GM21737 (cell line): ENCODE measurements at regions not wholly inside any gene's neighbourhood (a gene's known extent, or its start where the extent isn't known, plus 50 kb on each side); places are given as distances from the start of the nearest gene placed in this dataset.
"Not testable (repeated sequence)": the region's sequence is repeated elsewhere in the genome, so short reads cannot be mapped to it uniquely, and the experiment has no call there.

ENCODE experiments used
- ATAC-seq: cut with Tn5 transposase; IDR thresholded peaks from one replicate; pipeline ENCODE4 v1.9.1; 2021; ENCODE audit warnings: mild to moderate bottlenecking, moderate library complexity; ENCODE audit not compliant: unreplicated experiment

DNA sequence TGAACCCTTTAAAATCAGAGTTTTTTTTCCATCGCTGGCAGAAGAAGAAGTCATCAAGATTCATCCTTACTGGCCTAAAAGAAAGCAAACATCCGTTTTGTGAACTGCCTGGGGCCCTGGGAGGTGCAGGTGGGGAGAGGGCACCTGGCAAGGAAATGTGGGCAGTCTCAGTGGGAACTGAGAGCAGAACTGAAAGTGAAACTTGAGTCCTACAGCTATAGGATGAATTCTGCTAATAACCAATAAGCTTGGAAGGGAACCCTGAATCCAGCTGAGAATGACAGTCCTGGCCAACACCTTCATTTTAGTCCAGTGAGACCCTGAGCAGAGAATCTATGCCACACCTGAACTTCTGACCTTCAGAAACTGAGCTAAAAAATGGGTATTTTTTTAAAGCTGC is 130.1 kb upstream of the ASCC3 start:
- ATAC-seq, result peak; percentile 98

DNA sequence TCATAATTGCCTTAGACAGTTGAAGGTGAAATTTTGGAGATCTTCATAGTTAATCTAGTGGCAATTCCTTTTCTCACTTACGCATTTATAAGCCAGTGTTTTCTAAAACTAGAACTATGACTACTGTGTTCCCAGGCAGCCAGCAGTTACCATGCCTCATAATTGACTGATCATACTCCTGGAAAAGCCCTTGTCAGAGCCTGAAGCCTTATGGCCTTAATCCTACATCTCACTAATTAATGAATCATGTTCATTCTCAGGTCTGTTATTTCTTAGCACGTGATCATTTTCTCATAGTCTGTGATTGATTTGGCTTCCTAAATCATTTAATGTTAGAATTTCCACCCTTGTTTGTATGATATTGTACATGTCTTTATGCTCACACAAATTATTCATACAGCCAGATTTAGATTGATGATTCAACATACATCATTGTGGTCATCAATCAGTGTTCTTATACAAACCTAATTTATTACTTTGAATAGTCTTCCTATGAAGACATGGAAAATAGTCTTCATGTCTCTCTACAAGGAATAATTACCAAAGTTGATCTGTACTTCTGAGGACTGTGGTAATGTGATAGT is 132.6 kb upstream of the ASCC3 start:
- ATAC-seq, result no peak

DNA sequence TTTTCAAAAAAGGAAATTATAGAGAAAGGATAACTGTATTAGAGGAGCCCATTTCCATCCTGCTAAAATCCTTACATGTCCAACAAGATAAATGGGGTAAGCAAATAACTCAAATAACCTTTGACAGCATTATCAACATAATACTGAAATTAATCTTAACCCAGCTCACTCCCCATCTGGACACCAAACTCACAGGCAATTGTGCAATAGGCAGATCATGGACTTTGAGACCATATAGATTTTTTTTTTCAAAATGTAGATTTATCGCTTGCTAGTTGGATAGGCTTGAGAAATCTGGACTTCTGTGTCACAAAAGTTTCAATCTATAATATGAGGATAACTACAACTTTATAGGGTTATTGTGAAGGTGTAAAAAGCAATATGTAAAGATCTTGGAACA is 134.4 kb upstream of the ASCC3 start:
- no peak for ATAC-seq

DNA sequence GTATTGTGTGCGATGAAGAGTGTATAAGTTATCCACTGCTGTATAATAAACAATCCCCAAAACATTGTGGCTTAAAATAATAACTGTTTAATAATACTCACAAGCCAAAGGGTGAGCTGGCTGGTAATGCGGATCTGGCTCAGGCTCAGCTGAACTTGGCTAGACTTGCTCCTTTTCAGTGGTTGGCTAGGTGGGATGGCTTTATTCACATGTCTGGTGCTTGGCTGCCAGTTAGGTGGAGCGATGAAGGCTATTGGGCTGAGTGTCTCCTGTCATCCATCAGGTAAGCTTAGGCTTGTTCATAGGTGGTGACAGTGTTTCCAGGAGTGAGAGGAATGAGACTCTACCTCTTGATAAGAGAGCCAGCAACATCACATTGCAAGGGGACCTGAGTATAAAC is 135.0 kb upstream of the ASCC3 start:
- ATAC-seq, result no peak

DNA sequence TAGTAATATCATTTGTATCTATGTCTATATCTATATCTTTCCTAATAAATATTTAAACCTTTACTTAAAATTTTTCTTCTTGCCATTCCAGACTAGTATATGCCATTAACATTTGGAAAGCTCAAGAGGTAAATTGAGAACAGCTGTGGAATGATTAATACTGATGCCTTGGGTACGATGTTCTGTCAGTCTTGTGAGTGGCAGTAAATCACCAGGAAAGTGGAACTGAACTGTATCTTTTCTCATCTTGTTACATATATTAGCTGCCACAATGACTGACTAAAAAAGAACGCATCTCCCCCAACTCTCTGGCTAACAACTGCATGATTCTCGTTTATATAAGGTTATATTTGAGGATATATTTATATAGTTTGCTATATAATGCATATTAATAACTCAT is 137.0 kb upstream of the ASCC3 start:
- no peak for ATAC-seq

DNA sequence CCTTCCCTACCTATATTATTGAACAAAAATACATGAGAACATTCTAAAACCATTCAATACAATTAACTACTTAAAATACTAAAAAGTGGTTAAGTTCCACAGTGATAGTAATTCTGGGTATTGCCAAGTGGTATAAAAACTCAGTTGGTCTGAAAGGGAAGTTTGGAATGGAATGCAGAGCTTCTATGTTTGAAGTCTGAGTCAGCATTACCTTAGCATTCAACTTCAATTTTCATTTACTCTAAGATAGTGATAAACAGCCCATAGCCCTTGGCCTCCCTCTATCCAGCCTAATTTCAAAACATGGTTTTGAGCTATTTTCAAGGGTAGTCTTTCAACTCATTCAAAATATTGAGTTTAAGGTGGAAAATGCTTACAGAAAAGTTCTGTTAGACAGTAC is 140.4 kb upstream of the ASCC3 start:
- ATAC-seq, result no peak

DNA sequence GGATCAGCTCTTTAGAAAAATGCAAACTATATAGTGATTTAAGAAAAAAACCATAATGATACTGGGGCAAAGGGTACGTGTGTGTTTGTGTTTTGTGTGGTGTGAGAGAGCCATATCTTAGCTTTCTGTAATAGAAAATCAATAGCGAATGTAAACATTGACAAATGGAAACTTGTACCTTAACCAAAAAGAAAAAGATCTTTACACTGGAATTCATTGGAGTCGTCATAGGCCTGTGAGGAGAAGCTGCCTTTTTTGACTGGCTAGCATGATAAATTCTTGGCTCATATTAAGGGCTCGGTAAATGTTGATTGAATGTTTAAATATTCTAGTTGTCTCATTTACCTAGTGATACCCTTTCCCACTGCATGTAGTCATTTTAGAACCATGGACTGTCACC is 161.8 kb upstream of the ASCC3 start:
- ATAC-seq, result no peak

DNA sequence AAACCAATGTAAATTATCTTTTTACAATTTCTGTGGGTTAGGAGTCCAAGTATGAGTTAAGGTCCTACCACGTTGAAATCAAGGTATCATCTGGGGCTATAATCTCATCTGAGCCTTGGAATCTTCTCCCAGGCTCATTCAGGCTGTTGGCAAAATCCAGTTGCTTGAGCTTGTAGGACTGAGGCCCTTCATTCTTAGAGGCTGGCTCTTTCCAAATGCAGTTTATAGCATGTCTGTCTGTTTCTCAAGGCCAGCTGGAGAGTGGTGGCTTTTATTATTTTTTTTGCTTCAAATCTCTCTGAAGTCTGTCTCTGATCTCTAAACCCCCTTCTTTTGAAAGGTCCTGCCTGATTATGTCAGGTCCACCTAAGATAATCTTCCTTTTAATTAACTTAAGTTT is 177.2 kb upstream of the ASCC3 start:
- no peak for ATAC-seq

DNA sequence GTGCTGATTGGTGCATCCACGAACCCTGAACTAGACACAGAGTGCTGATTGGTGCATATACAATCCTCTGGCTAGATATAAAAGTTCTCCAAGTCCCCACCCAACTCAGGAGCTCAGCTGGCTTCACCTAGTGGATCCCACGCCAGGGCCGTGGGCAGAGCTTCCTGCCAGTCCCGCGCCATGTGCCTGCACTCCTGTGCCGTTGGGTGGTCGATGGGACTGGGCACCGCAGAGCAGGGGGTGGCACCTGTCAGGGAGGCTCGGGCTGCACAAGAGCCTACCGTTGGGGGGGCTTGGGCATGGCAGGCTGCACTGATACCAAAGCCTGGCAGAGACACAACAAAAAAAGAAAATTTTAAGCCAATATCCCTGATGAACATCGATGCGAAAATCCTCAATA is 185.4 kb upstream of the ASCC3 start:
- no peak for ATAC-seq

DNA sequence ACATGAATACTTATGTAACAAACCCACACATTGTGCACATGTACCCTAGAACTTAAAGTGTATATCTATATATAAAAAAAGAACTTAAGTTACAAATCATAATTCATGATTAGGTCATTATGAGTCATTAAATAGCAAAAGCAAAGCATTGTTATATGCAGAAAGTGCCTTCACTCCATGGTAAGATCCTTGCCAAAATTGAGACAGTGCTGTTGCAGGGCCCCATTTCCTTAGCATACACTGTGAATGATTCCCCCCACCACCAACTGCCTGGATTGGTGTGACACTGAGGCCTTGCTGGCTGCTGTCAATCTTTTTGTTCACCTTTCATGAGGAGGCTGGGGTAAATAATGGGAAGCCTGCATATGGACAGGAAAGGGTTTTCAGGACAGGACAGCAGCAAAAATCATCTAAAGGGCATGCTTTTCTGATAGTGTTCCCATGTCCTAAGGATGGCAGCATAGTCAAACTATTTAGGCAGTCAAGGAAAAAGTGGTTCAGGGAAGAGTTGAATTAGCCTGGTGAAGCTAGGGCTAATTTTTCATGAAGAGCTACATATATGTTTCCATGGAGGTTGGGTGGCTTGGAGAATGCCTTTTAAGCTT is 188.2 kb upstream of the ASCC3 start:
- ATAC-seq, result no peak

DNA sequence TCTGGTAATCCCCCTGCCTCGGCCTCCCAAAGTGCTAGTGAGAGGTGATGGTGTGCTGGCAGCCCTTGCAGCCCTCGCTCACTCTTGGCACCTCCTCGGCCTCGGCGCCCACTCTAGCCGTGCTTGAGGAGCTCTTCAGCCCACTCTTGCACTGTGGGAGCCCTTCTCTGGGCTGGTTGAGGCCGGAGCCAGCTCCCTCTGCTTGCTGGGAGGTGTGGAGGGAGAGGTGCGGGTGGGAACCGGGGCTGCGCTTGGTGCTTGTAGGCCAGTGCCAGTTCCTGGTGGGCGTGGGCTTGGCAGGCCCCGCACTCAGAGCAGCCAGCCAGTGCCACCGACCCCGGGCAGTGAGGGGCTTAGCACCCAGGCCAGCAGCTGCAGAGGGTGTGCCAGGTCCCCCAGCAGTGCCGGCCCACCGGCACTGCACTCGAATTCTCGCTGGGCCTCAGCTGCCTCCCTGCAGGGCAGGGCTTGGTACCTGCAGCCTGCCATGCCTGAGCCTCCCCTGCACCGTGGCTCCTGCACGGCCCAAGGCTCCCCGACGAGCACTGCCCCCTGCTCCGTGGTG is 189.0 kb upstream of the ASCC3 start:
- ATAC-seq, result no peak

DNA sequence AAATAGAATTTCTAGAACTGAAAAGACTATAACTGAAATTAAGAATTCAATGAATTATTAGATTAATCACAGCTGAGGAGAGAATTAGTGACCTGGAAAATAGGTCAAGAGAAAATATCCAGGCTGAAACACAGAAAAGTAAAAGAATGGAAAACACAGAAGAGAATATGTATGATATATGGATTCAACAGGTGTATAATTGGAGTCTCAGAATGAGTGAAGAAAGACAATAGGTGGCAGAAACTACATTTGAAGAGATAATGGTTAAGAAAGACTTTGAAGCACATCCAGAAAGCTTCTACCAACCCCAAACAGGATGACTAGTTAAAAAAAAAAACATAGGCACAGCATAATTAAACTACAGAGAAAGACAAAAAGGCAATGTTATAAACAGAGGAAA is 196.2 kb upstream of the ASCC3 start:
- no peak for ATAC-seq

DNA sequence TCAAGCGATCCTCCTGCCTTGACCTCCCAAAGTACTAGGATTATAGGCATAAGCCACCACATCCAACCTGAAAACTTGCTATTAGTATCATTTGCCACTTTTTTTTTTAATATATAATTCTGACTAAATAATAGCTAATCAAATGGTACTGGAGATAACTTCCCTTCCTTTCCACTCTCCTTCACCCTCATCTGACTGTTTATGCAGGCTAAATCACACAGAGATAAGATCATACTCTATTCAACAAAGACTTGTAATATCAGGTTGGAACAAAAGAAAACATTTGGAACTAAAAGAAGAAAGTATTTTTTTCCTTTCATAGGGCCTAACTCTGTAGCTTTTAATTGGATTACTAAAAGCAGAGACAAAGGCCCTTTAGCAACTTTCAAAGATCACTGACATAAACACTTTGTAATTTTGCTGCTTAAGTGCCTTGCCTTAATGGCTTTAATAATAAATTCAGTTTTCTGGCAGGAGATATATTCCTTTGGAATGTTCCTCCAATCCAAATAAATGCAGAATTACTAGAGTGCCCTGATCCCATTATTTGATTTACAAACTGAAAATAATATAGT is 198.7 kb upstream of the ASCC3 start:
- ATAC-seq, result no peak

DNA sequence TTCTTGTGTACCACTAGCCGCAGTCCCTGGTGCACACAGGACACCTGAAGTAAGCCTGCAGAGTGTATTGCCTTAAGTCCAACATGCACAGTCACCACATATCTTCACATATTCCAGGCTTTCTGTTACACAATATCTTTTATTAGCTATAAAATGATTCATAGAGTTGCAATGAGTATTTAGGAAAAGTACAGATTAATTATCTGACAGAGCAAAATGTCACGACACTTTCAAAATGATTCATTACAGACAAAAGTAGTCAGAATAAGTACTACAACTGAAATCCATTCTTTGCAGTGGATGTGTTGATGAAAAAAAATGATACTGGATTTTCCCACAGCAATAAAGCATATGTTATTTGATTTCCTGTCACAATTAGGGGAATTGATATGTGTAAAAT is 199.5 kb upstream of the ASCC3 start:
- ATAC-seq, result no peak

DNA sequence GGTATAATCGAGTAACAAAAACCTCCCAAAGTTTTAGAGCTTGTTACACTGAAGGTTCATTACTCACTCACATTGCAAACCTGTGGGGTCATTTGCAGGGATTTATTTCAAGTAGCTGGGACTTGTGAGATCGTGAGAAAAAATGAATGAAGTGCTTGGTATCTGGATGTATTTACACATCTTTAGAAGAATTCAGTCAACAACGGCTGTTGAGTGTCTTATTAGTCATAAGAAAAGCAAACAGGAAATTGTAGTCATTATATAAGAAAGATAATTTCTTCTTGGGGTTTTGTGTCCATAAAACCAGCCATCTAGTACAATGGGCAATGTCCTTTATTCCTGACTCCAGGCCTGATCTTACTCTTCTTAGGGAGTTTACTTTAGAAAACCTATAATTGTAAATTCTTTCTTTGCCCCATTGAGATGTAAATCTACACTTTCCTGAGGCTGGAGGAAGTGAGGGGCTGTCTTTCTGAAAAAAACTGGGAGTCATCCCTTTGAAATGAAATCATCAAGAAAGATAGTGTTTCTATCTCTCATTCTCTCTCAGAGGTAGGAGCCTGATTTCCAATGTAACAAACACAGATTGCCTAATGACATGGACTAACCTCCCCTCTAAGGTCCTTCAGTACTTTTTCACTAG is 202.5 kb upstream of the ASCC3 start:
- ATAC-seq, result no peak

DNA sequence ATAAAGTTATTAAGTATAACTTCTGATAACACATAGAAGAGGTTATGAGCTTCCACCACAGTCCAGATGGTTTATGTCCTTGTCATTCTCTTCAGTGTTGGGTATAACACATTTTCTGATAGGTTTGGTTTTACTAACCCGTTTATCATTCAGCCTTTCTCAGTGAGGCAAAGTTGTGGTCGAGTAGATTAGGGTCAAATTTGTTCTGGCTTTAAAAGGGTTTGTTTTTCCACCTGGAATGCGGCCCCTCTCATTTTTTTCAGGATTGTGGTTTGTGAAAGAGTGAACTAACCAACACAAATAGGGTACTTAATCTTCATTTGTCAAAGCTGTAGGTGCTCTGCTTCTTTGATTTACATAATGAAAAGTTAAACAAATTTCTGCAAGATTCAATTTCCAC is 204.2 kb upstream of the ASCC3 start:
- no peak for ATAC-seq

DNA sequence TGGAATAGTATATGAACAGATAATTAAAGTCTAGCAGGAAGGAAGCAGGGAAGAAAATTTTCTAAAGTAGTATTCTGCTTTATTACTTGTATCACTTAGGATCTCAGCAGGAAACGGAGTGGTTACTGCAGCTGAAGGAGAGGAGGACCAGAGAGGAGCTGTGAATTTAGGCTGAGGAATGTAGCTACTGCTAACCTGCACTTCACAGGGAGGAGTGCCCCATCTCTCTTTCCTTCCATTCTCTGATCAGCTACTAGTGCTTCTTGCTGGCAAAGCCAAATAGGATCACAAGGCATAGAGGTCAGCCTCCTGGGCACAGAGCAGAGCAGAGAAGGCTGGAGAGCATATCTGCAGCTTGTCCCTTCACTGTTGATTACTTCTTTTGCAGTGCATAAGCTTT is 205.3 kb upstream of the ASCC3 start:
- ATAC-seq, result no peak

DNA sequence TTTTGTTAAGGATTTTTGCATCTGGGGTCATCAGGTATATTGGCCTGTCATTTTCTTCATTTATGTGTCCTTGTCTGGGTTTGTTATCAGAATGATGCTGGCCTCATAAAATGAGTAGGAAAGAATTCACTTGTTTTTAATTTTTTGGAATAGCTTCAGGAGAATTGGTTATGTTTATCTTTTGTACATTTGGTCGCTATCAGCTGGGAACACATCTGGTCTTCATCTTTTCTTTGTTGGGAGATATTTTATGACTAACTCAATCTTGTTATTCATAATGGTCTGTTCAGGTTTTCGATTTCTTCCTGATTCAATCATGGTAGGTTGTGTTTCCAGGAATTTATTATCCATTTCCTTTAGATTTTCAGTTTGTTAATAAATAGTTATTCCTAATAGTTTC is 207.5 kb upstream of the ASCC3 start:
- ATAC-seq, result no peak

DNA sequence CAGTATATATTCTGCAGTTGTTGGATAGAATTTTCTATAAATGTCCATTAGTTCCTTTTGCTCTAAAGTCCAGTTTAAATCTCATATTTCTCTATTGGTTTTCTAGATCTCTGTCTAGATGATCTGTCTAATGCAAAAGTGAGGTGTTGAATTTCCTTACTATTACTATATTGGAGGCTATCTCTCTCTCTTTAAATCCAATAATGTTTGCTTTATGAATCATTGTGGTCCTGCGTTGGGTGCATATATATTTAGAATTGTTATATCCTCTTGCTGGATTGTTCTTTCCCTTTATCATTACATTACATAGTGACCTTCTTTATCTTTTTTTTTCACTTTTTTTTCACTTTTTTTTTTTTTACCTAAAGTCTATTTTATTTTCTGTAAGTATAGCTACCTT is 208.5 kb upstream of the ASCC3 start:
- no peak for ATAC-seq

DNA sequence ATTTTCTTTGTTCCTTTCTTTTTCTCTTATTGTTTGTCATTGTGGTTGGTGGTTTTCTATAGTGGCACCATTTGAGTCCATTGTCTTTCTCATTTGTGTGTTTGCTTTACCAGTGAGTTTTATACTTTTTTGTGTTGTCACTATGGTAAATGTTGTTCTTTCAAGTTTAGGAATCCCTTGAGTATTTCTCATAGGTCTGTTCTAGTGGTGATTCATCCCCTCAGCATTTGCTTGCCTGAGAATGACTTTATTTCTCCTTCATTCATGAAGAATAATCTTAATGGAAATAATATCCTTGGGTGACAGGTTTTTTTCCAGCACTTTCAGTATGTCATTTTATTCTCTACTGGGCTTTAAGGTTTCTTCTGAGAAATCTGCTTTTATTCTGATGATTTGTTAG is 209.2 kb upstream of the ASCC3 start:
- no peak for ATAC-seq

DNA sequence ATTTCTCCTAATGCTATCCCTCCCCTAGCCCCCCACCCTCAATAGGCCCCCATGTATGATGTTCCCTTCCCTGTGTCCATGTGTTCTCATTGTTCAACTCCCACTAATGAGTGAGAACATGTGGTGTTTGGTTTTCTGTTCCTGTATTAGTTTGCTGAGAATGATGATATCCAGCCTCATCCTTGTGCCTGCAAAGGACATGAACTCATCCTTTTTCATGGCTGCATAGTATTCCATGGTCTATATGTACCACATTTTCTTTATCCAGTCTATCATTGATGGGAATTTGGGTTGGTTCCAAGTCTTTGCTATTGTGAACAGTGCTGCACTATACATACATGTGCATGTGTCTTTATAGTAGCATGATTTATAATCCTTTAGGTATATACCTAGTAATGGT is 217.5 kb upstream of the ASCC3 start:
- ATAC-seq, result not testable (repeated sequence)

DNA sequence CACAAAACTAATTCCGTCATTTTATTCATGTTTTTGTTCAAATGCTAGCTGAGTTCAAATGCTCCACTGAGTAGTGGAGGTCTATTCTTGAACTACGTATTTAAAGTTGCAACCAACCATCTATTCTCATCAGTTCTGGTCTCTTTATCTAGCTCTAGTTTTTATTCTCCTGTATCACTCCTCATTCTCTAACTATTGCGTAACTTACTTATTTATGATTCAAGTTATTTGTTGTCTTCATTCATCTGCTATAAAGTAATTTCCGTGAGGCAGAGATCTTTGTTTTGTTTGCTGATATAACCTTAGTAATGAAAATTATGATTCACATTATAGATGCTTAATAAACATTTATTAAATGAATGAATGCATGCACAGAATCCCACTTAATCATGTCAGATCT is 221.6 kb upstream of the ASCC3 start:
- ATAC-seq, result no peak
